SHP77 treated with DMSO at 0.1 percent for 48 hours (cell line): ENCODE measurements at regions not wholly inside any gene's neighbourhood (a gene's known extent, or its start where the extent isn't known, plus 50 kb on each side); places are given as distances from the start of the nearest gene placed in this dataset.
"Not testable (repeated sequence)": the region's sequence is repeated elsewhere in the genome, so short reads cannot be mapped to it uniquely, and the experiment has no call there.

ENCODE experiments used
- DNase-seq: peaks from one replicate; lab custom pipeline; 2025; lab: John Stamatoyannopoulos, UW

- DNase-seq = no peak
Observed at GRCh38 chr4:89496851-89497250, 189.3 kb upstream of the GPRIN3 start.

DNA sequence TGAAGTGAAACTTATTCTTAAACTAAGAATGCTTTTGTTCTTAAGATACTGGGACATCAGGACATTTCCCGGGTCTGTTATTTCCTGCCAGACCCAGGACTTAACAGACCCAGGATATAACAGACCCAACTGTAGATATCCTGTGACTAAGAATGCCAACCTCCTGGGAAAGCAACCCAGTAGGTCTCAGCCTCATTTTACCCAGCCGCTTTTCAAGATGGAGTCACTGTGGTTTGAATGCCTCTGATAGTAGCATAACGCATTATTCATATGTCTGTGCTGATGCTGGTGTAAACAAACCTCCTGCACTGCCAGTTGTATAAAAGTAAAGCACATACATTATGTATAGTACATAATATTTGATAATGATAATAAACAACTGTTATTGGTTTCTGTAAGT lies 185.8 kb upstream of the GPRIN3 start:
- DNase-seq = no peak

GRCh38 chr4:89492581-89493071 lies 185.0 kb upstream of the GPRIN3 start:
- no peak for DNase-seq

DNA sequence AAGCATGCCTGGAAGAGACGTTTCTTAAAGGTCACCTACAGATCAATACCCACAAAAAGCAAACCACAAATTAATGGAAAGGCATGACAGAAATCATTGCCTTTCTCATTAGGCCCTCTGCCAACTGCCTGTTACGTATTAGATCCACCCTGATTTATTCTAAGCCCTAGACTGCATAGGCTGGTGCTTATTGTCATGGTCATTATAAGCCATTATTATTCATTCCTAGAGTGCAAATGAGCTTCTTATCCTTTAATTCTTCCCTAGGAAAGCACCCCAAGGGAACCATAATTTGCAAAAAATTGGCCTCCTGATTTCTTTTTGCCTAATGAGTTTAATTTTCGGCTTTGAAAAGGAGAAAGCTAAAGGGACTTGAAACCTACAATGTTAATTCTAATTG lies 184.2 kb upstream of the GPRIN3 start:
- no peak for DNase-seq

- not testable (repeated sequence) for DNase-seq
Observed at GRCh38 chr4:89489921-89490431, 182.4 kb upstream of the GPRIN3 start.

GRCh38 chr4:89489338-89489771 lies 181.8 kb upstream of the GPRIN3 start:
- peak; percentile 10 for DNase-seq

- no peak for DNase-seq
Observed at GRCh38 chr4:89488736-89489135, 181.1 kb upstream of the GPRIN3 start.

DNA sequence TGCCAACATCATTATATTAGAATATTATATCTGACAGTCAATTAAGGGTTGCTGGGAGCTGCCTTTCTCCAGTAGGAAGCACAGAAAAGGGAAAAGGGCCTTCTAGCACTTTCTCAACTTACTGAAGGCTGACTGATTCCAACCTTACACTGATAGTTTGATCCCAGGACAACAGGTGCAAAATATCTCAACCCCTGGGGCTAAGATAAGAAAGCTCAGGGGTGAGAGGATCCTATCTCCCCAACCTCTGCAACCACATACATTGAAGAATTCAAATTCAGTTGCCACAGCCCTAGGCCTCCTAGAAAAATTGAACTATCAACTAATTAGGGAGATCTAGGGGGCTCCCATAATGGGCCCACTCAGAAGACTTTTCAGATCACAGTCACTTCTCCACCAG lies 179.1 kb upstream of the GPRIN3 start:
- DNase-seq = no peak

GRCh38 chr4:89486042-89486441 lies 178.4 kb upstream of the GPRIN3 start:
- no peak for DNase-seq

GRCh38 chr4:89483833-89484232 lies 176.2 kb upstream of the GPRIN3 start:
- no peak for DNase-seq

- DNase-seq = no peak
Observed at GRCh38 chr4:89482926-89483595, 175.5 kb upstream of the GPRIN3 start.

GRCh38 chr4:89482251-89482650 lies 174.7 kb upstream of the GPRIN3 start:
- peak; percentile 5 for DNase-seq

- DNase-seq = no peak
Observed at GRCh38 chr4:89469930-89470375, 162.4 kb upstream of the GPRIN3 start.

DNA sequence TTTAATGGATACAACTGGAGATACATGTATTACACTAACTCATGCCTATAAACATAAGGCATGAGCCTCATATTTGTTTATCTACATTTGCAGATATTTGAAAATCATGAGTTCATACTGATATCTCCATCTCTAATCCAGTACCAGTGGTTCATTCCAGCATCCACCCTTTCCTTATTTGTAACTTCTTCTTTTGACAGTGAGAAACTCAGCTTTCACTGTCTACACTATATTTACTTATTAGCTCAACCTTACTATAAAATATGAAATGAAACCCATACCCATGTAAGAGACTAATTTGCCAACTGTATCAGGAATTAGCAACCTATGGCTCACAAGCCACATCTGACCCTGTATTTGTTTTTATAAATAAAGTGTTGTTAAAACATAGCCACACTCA lies 161.9 kb upstream of the GPRIN3 start:
- DNase-seq = no peak

DNA sequence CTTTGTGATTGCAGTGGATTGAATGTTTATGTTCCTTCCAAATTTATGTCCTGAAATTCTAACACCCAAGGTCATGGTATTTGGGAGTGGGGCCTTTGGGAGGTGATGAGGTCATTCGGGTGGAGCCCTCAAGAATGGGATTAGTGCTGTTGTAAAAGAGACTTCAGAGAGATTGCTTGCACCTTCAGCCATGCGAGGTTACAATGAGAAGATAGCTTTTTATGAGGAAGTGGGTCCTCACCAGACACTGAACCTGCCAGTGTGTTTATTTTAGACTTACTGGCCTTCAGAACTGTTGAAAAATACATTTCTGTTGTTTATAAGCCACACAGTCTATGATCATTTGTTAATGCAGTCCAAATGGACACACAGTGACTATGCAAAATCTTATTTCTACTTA lies 161.0 kb upstream of the GPRIN3 start:
- DNase-seq = no peak

DNA sequence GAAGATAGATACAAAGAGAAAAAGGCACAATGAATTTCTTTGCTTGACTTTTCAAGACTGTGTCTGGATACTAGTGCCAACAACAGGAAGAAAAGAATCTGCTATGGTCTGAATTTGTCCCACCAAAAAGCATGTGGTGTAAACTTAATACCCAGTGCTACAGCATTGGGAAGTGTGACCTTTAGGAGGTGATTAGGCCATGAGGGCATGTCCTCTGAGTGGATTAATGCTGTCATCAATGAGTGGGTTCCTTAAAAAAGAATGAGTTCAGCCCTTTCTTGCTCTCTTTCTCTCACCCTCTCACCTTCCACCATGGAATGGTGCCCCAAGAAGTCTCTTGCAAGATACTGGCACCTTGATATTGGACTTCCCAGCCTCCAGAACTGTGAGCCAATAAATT lies 155.7 kb upstream of the GPRIN3 start:
- DNase-seq = no peak

DNA sequence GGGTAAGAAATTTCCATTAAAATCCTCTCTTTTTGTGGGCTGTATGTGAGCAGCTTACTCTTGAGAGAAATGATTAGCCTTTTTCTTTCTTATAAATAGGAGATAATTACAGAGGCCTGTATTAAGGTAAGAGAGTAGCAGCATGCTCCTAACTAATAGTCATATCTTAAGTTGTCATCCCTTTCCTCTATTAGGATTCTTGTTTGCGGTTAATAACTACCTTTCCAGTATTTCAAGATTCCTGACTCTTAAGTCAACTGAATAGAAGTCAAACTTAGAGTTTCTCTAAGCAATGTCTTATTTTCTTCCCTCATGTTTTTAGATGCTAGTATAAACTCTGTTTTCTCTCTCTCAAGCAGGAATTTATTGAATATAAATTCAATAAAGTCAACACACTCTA lies 139.9 kb upstream of the GPRIN3 start:
- no peak for DNase-seq

GRCh38 chr4:89446193-89446592 lies 138.6 kb upstream of the GPRIN3 start:
- no peak for DNase-seq

GRCh38 chr4:89439533-89439932 lies 131.9 kb upstream of the GPRIN3 start:
- no peak for DNase-seq

- DNase-seq = no peak
Observed at GRCh38 chr4:89438102-89438831, 130.7 kb upstream of the GPRIN3 start.

DNA sequence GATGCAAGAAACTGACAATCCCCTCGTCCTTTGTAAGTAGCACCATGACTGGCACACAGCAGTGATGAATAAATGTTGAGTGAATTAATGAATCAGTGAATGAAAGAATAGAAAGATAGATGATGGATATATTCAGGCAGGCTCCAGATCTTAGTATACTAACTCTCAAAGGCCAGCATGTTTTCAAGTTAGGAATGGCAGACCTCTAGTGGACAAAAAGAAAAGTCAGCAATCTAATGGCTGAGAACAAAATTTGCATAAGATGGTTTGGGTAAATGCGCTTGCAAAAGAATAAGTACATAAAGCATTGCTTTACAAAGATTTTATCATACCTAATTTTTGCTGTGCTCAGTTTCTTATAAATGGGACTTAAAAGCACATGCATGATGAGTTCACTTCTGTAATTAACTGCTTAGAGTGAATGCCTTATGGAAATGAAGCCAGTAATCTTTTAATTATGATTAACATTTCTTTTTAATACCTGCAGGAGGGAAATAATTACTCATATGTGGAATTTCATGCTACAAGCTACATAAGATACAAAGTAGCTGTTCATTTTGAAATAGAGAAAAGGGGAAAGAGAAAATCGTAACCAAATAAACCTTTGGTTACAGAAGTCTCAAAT lies 126.9 kb upstream of the GPRIN3 start:
- peak; percentile 14 for DNase-seq

DNA sequence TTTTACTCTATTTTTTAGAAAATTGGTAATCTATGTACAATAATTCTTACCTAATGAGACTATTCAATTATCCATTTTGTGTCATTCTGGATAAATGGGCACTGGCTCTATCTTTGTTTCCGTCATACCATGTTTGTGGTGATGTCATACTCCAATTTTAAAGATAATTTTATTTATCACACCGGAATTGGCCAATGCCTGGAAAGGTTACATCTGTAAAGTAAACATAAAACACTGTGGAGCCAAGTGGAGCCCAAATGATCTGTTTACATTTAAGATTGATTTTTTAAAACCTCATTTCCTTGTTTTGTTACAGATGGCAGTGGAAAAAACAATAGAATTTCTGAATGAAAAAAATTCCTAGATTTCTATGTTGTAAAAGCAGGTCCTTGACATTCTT lies 120.2 kb upstream of the GPRIN3 start:
- no peak for DNase-seq

GRCh38 chr4:89425023-89425422 lies 117.4 kb upstream of the GPRIN3 start:
- no peak for DNase-seq
